SHP77 (cell line): ENCODE measurements at regions not wholly inside any gene's neighbourhood (a gene's known extent, or its start where the extent isn't known, plus 50 kb on each side); places are given as distances from the start of the nearest gene placed in this dataset.
"Not testable (repeated sequence)": the region's sequence is repeated elsewhere in the genome, so short reads cannot be mapped to it uniquely, and the experiment has no call there.

Experiments
- DNase-seq, 2 experiments: peaks; one replicate each; lab custom pipeline; 2025; lab: John Stamatoyannopoulos, UW

GRCh38 chr7:133132906-133133305 is 51.0 kb upstream of the CHCHD3 start:
- DNase-seq: no peak

GRCh38 chr7:133134810-133135209 is 52.9 kb upstream of the CHCHD3 start:
- no peak for DNase-seq

DNA sequence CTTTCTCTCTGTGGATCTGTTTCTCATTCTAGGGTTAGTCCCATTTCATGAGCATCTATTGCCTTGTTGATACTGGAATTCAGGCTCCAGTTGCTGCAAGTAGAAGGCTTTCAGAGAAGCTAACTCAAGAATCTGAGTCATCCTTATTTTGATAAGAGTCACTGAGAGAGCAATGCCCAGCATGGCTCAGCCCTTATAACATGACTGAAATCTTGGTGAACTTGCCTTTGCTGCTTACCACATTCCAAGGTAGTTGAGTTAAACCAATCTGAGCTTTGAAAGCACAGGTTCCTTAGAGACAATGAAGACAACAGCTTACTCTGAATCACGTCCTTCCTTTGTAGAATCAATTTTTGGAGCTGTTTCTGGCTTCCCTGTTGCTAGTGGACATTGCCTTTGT is 53.6 kb upstream of the CHCHD3 start:
- no peak for DNase-seq

- DNase-seq: no peak
Observed at GRCh38 chr7:133139350-133139749, 57.5 kb upstream of the CHCHD3 start.

- no peak for DNase-seq
Observed at GRCh38 chr7:133139801-133140200, 57.9 kb upstream of the CHCHD3 start.

DNA sequence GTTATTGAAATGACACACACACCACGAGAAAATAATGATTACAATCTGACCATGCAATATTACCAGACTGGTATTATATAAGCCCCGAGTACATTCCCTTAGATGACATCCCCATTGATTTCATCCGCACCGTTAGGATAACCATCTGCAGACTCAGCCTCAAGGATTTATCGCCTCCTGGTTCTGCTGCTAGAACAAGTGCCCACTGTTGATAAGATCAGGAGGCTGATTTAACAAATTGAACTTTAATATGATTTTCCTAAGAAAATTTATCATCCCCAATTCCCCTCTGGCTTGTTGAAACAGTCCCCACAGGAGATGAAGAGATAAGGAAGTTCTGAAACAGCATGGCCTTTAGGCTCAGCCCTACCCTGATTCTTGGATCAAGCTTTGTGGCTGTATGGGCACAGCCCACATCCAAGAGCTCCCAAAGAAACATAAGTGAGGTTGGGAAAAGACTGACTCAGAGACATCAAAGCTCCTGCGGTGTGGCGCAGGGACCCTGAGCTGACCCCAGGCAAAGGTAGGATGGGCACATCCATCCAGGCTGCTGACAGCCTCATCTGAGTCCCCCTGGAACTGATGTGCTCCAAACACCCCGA is 59.2 kb upstream of the CHCHD3 start:
- DNase-seq: no peak

DNA sequence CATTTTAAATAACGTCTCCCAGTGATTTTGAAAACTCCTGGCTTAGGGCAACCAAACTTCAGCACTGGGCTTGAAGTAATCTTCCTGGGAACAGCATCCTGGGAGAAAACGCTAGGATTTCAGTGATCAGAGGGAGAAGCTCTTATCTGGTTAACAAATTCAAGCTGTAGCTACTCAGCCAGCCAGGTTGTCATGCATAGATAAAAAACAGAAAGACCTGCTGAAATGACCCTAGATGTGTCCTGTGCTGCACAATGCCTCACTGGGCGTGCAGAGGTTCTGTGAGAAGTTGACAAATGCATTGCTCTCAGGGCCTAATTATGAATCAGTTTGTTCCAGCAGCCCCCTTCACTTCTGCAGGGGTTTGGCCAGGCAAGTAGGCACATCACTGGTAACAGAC is 68.9 kb upstream of the CHCHD3 start:
- no peak for DNase-seq

- no peak for DNase-seq
Observed at GRCh38 chr7:133152875-133153274, 71.0 kb upstream of the CHCHD3 start.

DNA sequence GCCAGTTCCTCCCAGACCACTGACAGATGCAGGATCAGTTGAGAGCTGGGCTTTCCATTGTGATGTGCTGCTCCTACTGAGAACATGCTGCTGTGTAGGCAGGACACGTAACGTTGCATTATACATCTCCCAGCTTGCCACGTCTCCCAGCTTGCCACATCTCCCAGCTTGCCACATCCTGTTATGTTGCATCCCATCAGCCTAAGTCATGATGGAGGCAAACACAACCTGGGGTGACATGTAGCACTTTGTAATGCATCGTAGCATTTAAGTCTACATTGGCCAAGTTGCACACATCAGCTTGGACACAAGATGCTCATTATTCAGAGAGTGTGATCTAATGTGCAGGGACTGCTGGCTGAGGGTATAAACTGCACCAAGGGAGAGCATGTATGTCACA is 73.3 kb upstream of the CHCHD3 start:
- DNase-seq: no peak

DNA sequence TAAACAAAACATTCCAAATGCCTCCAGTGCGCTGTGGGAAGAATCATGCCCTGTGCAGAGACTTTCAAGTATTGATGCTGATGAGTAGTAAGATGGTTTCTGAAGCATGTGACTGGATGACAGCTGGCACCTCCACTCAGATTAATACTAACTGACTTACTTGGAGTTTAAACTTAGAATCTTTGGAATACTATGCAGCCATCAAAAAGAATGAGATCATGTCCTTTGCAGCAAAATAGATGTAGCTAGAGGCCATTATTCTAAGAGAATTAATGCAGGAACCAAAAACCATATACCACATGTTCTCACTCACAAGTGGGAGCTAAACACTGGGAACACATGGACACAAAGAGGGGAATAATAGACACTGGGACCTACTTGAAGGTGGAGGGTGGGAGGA is 73.8 kb upstream of the CHCHD3 start:
- no peak for DNase-seq

GRCh38 chr7:133157045-133157444 is 75.2 kb upstream of the CHCHD3 start:
- no peak for DNase-seq

DNA sequence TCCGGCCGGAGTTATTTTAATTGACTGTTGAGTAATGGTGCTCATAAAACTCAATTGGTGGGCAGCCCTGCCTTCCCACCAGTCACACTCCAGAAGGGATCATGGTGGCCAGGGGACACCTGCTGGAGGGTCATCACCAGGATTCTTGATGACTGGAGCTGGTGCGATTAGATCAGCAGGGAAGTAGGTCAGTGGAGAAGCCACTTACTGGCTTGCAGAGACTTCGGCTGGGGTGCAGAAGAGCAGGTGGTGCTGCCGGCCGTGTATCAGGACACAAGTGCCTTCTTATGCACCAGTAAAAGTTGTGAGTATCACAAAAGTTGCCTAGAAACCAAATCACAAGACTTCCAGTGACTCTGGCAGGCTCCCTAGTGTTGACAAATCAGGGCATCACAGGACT is 82.6 kb upstream of the CHCHD3 start:
- DNase-seq: no peak

GRCh38 chr7:133165001-133165400 is 83.1 kb upstream of the CHCHD3 start:
- no peak for DNase-seq

DNA sequence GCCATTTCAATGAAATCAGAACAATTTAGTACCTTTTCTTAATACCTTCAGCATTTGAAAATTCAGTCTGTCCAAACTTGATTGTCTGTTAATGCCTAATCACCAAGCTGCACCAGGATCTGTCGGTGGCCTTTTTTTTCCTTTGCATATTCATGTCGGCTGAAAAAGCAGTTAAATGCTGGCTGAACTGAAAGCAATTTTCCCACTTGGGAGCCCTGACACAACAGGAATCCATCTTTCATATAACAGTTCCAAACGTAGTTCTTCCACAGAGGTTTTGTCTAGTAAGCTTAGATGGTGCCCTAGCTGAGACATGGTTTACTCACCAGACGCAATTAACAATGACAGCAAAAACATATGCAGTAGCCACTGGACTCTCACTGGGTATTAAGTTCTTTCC is 83.6 kb upstream of the CHCHD3 start:
- no peak for DNase-seq

GRCh38 chr7:133167300-133167699 is 85.4 kb upstream of the CHCHD3 start:
- DNase-seq: no peak

GRCh38 chr7:133169167-133169822 is 83.6 kb upstream of the EXOC4 start:
- not testable (repeated sequence) for DNase-seq

GRCh38 chr7:133177476-133177875 is 75.4 kb upstream of the EXOC4 start:
- DNase-seq: not testable (repeated sequence)

- no peak for DNase-seq
Observed at GRCh38 chr7:133180717-133181116, 72.2 kb upstream of the EXOC4 start.

- peak in 1 of 2 experiments; percentile 12 for DNase-seq
Observed at GRCh38 chr7:133183042-133183794, 69.7 kb upstream of the EXOC4 start.

DNA sequence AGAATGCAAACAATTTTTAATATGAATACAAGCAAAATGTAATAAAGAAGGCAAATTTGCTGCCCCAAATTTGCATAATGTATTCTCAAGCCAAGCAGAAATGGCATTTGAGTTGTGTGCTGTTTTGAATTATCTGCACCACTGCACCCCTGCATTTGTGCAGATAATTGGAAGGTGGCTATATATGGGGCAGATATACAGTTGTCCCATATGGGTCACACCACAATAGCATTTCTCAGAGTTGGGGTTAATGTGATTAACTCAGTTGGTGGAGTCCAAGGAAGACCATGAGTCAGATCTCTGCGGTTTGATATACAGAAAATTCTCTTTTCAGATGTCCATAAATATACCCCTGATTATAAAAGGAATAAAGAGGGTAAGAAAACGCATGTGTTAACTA is 68.9 kb upstream of the EXOC4 start:
- DNase-seq: no peak

GRCh38 chr7:133185512-133185911 is 67.4 kb upstream of the EXOC4 start:
- DNase-seq: no peak

DNA sequence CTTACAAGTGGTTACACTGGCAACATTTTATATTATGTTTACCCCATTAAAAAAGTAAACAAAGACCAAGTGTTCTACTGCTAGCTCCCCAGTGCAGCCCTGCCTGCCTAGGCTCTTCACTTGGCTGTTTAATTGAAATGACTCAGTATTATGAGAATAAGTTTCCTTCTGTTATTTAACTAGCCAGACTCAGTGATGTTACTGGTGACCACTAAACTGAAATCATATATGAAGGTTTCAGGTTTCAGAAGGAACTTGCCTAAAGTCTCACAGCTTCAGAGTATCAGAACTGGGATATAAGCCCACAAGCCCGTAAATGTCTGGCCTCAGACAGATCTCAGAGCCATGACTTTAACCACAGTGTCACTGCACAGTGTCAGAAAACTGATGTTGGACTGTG is 66.8 kb upstream of the EXOC4 start:
- DNase-seq: no peak

DNA sequence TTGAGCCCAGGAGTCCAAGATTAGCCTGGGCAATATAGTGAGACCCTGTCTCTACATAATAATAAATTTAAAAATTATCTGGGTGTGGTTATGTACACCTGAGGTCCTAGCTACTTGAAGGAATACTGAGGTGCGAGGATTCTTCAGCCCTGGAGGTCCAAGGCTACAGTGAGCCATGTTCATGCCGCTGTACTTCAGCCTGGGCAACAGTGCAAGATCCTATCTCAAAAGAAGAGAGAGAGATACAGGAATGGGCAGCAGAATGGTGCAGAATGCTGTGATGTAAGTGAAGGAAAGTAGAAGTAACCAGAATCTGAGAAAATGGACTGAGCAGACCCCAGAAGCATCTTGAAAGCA is 62.7 kb upstream of the EXOC4 start:
- no peak for DNase-seq

DNA sequence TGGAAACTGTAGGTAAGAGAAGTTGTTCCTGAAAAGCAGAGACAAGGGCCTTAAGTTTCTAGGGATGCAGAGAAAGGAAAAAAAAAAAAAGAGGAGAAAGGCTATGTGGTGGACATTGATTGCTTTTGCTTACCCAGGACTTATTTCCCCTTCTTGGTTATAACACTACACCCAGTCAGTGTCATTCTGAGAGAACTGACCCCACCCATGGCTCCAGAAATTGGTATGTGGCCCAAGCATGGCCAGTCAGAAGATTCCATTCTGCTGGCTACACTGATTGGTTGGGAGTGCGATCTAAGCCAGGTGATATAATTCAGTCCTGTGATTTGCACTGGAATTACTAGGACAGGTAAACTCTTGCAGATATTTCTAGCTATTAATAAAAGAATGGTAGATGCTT is 62.2 kb upstream of the EXOC4 start:
- DNase-seq: no peak
